Stimulated activated CD8-positive, alpha-beta memory T cell treated with anti-CD3 and anti-CD28 coated beads, Interleukin-15, amount 100 ng/mL, for 48 hours (primary cell): ENCODE measurements at regions not wholly inside any gene's neighbourhood (a gene's known extent, or its start where the extent isn't known, plus 50 kb on each side); places are given as distances from the start of the nearest gene placed in this dataset.

Source experiments
- DNase-seq, 2 donors: peaks; one replicate each; pipeline ENCODE4 v3.0.0-alpha.2; 2020; ENCODE audit warnings: low read depth in 2 of 2

DNA sequence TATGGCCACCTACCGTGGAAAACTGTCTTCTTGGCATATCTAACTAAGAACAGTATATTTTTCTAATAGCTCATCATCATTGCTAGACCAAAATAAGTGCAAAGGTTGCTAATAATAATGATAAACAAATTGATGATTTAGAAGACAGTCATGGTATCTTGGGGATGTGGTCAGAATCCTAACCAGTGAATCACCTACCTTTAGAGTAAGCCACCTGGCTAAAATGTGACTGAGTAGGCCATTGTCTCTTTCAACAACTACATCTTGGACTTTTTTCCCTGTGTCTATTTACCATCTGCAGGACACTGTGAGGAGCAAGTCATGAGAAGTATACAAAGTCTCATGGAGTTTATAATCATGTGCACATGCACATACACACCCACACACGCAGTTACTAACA, 273.5 kb upstream of the SEMA6D start:
- DNase-seq: no peak

- no peak for DNase-seq
Measured at GRCh38 chr15:47445723-47446392, 271.4 kb upstream of the SEMA6D start.

DNA sequence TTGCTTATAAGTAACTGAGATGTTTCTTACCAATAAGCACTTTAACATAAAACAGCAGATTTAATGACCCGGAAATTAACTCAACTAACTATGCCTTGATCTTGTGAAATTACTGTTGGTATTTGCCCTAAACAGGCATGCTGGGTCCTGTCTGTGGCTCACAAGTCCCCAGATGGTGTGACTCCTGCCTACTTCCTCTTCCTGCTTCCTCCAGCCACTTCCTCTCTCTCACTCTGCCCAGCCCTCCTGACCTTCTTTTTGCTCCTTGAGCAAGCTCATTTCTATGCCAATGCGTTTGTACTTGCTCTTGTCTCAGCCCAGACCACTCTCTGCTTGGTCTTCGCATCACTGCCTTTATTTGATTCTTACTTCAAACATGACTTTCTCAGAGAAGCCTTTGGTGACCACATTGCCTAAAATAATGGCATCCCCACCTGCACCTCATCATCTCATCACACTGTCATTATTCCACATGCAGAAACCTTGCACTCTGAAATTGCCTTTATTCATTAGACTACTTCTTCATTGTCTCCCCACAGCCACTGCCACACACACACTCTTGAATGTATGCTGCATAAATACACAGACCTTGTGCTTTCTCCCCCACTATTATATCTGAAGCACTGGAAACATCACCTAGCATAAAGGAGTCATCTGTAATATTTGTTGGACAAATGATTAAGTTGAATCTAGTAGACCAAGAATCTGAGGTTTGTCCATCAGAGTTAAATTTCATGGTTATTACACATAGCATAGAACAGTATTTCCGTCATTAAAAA, 256.3 kb upstream of the SEMA6D start:
- no peak for DNase-seq

DNA sequence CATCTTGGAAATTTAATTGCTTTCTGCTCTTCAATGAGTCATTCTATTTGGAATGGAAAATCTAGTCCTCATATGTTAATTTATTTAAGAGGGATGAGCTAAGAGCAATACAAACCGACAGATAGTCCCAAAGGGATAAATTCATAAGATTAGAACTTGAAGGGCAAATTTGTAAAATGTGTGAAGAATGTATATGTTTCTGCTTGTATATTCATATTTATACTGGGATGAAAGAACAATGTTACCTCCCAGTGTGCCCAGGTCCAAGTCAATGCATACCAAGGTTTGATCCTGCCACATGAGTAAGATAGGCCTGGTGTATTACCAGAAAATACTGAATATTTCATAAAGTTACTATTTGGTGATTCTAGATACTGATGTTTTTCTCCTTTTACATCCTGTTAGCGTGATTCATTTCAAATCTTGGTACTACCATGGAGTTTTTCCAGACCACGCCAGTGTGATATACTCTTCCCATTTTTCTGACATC, 255.6 kb upstream of the SEMA6D start:
- DNase-seq: no peak

GRCh38 chr15:47466357-47466756, 250.9 kb upstream of the SEMA6D start:
- DNase-seq: no peak

- DNase-seq: no peak
Measured at GRCh38 chr15:47470983-47471382, 246.3 kb upstream of the SEMA6D start.

- DNase-seq: no peak
Measured at GRCh38 chr15:47473106-47473725, 244.1 kb upstream of the SEMA6D start.

DNA sequence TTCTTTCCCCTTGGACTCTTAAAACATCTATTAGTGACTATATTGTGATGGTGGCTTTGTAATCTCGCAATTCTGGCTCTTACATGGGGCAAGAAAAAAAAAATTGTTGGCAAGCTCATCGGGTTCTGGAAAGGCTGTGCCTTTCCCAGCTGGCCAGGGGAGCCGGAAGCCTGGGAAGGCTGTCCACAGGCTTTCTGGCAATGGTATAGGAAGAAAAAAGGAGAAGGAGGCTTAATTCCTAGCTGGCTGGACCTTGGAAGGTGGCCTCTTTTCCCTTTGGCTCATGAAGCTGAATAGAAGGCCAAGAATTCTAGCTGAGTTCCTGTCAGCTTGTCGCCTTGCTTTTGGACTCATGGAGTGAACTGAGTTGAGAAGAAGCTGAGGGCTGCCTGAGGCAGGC, 243.5 kb upstream of the SEMA6D start:
- DNase-seq: no peak

DNA sequence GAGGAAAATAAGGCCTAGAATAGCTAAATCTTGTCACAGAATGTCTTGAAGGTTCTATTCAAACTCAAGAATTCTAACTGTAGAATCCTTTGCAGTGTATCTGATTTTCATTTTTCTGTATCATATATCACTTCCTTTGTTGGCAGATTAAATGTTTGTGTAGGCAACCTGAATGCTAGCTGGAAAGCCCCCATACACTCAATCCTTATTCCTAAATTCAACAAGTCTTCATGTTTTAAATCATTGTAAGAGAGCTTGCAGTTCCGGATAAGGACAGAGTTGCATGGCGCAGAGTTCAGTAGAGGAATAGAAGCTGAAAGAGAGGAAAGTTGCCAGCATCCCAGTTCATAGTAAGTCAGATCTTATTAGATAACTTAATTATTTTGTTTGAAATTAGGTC, 242.0 kb upstream of the SEMA6D start:
- DNase-seq: no peak

DNA sequence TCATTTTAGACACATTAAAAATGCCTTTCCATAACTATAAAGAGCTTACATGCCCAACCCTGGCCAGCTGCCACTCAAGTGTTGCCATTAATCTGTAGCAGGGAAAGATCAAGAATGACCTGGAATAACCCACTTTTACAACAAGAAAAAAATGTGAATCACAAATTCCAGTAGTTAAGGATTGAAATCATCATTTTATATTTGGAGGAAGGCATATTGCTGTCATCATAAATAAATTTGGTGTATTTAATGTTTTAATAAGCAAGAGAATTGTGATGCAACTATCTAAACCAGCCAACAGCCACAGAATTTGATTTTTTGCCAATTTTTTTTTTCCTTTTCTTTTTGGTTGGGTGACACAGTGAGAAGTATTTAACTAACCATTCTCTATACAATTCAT, 240.0 kb upstream of the SEMA6D start:
- DNase-seq: no peak

DNA sequence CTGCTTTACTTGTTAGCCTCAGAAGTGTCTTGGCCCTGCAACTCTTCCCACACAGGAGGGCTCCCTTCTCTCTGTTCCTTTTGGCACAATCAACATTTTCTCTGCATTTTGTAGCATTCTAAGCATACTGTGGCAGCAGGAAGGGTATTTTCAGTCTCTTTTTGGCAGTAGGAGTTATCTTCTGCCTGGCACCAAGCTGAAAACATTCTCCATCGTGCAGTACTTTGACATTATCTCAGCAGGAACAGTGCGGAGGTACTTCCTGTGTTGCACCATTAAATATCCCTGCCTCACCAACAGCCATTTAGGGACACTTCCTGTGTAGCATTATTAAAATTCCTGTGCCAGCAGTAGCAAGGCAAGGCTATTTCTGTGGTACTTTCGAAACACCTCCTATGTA, 233.2 kb upstream of the SEMA6D start:
- DNase-seq: no peak

DNA sequence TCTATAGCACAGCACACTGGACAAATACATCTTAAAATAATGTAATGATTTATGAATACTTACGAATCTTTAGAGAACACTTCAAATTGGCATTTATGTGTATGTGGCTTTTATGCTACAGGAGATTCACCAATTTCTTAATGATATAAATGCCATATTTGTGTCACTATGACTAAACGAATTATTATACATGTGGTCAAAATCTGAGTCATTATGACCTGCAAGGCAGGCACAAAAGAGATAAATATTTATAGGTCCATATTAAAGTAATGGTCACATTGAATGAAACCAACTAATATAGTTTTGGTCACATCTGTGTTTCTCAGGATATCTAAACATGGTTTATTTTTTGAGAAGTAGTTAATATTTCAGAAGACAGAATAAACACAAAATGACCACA, 232.3 kb upstream of the SEMA6D start:
- DNase-seq: no peak

DNA sequence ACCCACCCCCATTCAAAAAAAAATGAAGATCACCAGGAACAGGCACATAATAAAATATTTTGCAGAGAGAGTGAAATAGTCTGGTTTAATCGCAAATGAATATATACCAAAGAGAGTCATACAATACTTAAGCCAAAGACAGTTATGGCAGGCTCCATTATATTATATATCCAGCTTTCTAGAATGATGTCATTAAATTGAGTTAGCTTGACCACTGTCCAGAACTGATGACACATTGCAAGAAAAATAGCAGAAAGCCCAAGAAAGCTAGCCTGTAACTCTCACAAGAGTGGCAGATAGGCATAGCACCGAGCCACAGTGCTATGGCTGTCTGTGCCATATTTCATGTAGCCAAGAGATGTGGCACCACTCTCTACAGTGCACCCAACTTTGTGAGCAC, 231.9 kb upstream of the SEMA6D start:
- DNase-seq: no peak

DNA sequence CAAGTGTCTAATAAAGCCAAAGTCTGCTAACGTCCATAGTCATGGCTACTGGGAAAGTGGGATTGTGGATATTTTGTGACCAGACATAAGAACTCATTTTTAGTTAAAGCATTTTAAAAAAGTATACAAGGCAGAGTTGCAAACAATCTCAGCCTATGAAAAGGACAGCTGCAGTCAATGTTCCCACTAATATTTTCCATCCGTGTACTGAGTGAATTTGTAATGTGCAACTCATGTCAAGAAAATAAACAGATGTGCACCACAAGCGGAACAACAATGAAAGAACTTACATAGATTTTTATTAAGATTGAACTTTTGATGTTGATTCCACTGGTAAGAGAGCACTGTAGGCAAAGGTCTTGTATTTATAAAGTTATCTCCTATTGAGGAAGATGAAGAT, 231.3 kb upstream of the SEMA6D start:
- no peak for DNase-seq

GRCh38 chr15:47492195-47492594, 225.1 kb upstream of the SEMA6D start:
- no peak for DNase-seq

- DNase-seq: no peak
Measured at GRCh38 chr15:47493357-47494247, 223.7 kb upstream of the SEMA6D start.

- no peak for DNase-seq
Measured at GRCh38 chr15:47496343-47497185, 220.7 kb upstream of the SEMA6D start.

- DNase-seq: no peak
Measured at GRCh38 chr15:47500842-47501241, 216.5 kb upstream of the SEMA6D start.

GRCh38 chr15:47502041-47502440, 215.3 kb upstream of the SEMA6D start:
- DNase-seq: no peak

DNA sequence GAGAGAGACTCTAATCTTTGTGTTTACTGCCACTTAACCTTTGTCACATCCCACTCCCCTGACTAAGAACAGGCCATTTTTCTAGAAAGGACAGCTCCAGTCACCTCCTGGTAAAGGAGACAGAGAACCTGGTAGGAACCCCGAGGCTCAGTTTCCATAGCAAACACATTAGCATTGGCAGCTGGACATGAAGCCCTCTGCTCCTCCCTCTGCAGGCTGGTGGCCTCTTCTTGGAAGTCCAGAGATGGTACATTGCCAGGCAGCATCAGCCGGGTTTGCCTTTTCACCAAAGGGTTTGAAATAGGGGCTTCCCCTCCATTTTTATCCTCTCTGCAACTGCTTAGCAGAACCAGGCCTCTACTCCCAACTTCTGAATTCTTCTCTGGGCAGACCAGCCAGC, 213.4 kb upstream of the SEMA6D start:
- no peak for DNase-seq
